OCI-LY7 (cell line): ENCODE measurements at regions not wholly inside any gene's neighbourhood (a gene's known extent, or its start where the extent isn't known, plus 50 kb on each side); places are given as distances from the start of the nearest gene placed in this dataset.

Experiments
- CTCF ChIP-seq: fragments of 200-600 bp; sonication (generic); conservative IDR thresholded peaks from 2 replicates; pipeline ENCODE4 v1.5.1; 2014; ENCODE audit warnings: mild to moderate bottlenecking, antibody characterized with exemption, low read length, moderate library complexity, mixed read lengths
- EZH2phosphoT487 ChIP-seq: fragments of 200-600 bp; sonication (generic); IDR thresholded peaks from 2 replicates; pipeline ENCODE4 v1.6.1; 2018; ENCODE audit warnings: low read depth, borderline replicate concordance, mild to moderate bottlenecking, mixed run types, antibody characterized with exemption, low read length, moderate library complexity, mixed read lengths

GRCh38 chr3:34268032-34268709, 469.7 kb downstream of the PDCD6IP start:
- TF ChIP-seq CTCF (no peak), EZH2phosphoT487 (no peak)
